ENCODE measurements at regions not wholly inside any gene's neighbourhood (a gene's known extent, or its start where the extent isn't known, plus 50 kb on each side); places are given as distances from the start of the nearest gene placed in this dataset.

DNA sequence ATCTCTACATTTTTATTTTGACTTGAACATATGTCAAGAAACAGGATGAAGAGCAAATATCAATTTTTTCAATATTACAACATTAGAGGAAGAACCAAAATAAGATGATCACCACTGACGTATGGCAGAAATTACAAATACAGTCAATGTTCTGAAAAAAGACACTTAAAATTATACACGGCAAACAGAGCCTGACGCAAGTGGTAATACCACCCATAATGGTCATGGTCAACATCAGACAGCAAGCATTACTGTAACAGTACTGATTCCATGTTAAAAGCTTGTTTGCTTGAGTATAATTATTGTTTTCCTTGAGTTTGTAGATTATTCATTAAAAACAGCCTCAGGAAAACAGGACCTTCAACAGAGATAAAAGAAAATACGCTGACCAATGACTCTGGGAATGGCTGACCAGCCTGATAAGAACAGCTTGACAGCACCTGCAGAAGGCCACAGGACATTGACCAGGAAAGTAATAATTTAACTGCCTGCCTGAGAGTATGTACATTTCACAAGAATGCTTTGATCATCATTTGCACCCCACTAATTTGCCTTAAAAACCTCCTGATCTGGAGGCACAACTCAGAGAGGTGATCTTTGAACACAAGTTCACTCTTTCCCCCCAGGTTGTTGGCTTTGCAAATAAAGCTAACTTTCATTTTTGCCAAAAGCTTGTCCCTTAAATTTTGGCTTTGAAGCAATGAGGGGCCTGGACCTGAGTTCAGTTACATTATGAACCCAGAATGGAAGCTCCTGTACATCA lies 187.3 kb downstream of the IPO8 start:
- TF ChIP-seq POLR2A (IDR thresholded peaks at IDR 0.05), result no peak
- TF ChIP-seq, protein P1, sequence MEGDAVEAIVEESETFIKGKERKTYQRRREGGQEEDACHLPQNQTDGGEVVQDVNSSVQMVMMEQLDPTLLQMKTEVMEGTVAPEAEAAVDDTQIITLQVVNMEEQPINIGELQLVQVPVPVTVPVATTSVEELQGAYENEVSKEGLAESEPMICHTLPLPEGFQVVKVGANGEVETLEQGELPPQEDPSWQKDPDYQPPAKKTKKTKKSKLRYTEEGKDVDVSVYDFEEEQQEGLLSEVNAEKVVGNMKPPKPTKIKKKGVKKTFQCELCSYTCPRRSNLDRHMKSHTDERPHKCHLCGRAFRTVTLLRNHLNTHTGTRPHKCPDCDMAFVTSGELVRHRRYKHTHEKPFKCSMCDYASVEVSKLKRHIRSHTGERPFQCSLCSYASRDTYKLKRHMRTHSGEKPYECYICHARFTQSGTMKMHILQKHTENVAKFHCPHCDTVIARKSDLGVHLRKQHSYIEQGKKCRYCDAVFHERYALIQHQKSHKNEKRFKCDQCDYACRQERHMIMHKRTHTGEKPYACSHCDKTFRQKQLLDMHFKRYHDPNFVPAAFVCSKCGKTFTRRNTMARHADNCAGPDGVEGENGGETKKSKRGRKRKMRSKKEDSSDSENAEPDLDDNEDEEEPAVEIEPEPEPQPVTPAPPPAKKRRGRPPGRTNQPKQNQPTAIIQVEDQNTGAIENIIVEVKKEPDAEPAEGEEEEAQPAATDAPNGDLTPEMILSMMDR (IDR thresholded peaks at IDR 0.05 in 4 of 5, conservative IDR thresholded peaks at IDR 0.05 in 1 of 5), result no peak
